ENCODE measurements at regions not wholly inside any gene's neighbourhood (a gene's known extent, or its start where the extent isn't known, plus 50 kb on each side); places are given as distances from the start of the nearest gene placed in this dataset.

DNA sequence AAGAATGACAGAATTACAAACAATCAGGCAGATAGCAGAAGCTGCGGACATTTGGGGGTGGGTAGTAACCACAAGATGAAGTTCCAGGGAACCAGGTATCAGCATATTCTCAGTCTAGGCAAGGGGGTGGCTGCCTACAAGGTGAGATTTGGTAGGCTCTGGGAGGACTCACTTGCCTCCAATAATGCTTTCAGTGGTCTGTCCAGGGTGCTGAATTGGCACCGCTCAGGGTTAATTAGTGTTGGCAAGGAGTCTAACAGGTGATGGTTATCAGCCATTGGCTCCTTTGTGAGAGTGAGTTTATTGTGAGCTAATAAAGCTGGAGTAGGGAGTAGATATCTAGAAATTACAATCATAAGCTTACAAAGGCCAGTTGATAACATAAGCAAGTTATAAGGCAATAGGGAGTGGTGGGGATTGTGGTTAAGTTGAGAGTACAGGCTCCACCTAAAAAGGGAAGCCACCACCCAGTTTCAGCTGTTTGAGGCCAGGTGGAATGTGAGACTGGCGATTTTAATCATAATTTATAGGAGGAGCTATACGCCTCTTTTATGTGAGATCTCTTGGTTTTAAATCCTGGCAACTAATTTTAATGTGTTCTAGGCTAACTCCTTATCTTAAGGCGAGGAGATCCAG is 320.5 kb downstream of the MIAT start:
- TF ChIP-seq CTCF (IDR thresholded peaks at IDR 0.05; ENCODE audit: insufficient read depth, low read length, poor library complexity, severe bottlenecking): no peak
- H3K27me3 ChIP-seq (ENCODE audit: control insufficient read depth, insufficient read depth, low read length): peaks cover 3% of the 10 kb centered on the region
- no peak for DNase-seq (ENCODE audit: low read depth)

DNA sequence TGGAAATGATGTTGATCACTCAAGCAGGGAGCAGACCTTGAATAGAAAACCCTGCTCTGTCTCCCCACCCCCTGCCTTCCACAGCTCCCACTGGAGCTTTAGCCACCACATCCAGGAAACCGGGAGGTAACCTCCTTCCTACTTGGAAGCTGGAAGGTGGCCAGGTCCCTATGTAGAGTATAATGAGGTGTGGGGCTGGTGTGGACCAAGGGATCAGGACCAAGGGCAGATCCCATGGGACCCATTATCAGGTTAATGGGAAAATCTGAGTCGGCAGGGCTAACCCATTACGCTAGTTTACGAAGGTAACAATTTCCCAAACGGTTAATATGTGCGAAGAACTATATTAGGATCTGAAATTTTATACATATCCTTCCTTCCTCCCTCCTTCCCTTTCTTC is 321.9 kb downstream of the MIAT start:
- Histone ChIP-seq H3K36me3 (ENCODE audit: control insufficient read depth, insufficient read depth, low read length) (no peaks in the 10 kb centered on the region), H3K27me3 (ENCODE audit: control insufficient read depth, insufficient read depth, low read length) (peaks cover 3% of the 10 kb centered on the region), H3K4me3 (ENCODE audit: low read depth, low read length) (no peak overlapping the region)
- DNase-seq (ENCODE audit: low read depth): no peak
- no peak for TF ChIP-seq CTCF (IDR thresholded peaks at IDR 0.05; ENCODE audit: insufficient read depth, low read length, poor library complexity, severe bottlenecking)

More for the DNA sequence above, 320.5 kb downstream of the MIAT start:
- H3K36me3 ChIP-seq (ENCODE audit: control insufficient read depth, insufficient read depth, low read length): no peaks in the 10 kb centered on the region
- no peak overlapping the region for H3K4me3 ChIP-seq (ENCODE audit: low read depth, low read length)

DNA sequence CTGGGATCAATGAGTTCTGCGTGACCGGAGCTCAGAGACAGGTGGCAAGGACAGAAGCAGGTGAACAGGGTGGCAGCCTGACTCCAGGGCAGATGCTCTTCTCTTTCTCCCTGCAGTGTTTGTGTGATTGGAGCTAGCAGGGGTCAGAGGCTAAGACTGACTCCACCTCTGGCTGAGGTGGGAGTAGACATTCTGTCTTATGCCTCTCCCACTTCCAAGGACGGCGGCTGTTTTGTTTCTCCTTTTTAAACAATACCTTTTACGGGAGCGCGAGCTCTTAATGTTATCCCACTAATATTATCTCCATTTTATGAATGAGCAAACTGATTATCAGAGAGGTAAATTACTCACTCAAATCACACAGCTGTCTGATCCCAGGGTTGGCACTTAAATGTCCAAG is 323.7 kb downstream of the MIAT start:
- TF ChIP-seq CTCF (IDR thresholded peaks at IDR 0.05; ENCODE audit: insufficient read depth, low read length, poor library complexity, severe bottlenecking): no peak
- Histone ChIP-seq H3K36me3 (ENCODE audit: control insufficient read depth, insufficient read depth, low read length) (no peaks in the 10 kb centered on the region), H3K4me3 (ENCODE audit: low read depth, low read length) (no peak overlapping the region), H3K27me3 (ENCODE audit: control insufficient read depth, insufficient read depth, low read length) (peaks cover 3% of the 10 kb centered on the region)
- no peak for DNase-seq (ENCODE audit: low read depth)

DNA sequence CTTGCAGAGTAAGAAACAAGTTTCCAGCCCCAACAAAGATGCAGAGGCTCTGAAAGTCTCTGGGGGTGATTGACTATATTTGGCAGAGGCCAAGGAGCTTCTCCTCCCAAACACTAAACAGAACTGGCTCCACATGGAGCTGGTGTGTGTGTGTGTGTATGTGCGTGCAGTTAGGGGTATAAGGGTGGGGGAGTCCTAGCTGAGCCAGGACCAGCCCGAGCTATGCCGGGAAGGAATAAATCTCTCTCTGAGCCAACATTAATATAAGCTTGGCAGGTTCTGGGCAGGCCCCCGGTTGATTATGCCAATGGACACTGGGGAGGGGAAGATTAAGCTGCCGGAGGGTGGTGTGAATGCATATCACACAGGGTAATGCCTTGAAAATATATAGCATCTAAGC is 324.2 kb downstream of the MIAT start:
- H3K36me3 ChIP-seq (ENCODE audit: control insufficient read depth, insufficient read depth, low read length): no peaks in the 10 kb centered on the region
- H3K4me3 ChIP-seq (ENCODE audit: low read depth, low read length): no peak overlapping the region
- no peak for TF ChIP-seq CTCF (IDR thresholded peaks at IDR 0.05; ENCODE audit: insufficient read depth, low read length, poor library complexity, severe bottlenecking)
- DNase-seq (ENCODE audit: low read depth): no peak
- H3K27me3 ChIP-seq (ENCODE audit: control insufficient read depth, insufficient read depth, low read length): peaks cover 3% of the 10 kb centered on the region

DNA sequence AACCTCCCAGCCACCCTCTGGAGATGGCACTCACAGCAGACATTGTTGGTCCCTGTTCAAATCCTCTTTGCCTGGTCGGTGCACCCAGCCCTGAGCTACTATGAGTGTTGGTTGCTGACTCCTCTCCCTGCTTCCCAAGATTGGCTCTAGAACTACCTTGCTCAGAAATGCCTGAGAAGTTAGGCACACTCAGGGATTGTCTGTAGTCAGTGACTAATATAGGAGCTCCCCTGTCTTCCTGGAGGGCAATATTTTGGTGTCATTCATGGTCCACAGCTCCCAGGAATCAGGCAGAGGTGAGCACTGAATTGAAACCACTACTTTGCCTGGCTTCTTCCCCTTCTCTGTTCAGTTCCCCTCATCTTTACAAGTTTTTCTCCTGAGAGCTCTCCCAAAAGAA is 325.9 kb downstream of the MIAT start:
- Histone ChIP-seq H3K27me3 (ENCODE audit: control insufficient read depth, insufficient read depth, low read length) (peaks cover 3% of the 10 kb centered on the region), H3K36me3 (ENCODE audit: control insufficient read depth, insufficient read depth, low read length) (no peaks in the 10 kb centered on the region), H3K4me3 (ENCODE audit: low read depth, low read length) (no peak overlapping the region)
- no peak for TF ChIP-seq CTCF (IDR thresholded peaks at IDR 0.05; ENCODE audit: insufficient read depth, low read length, poor library complexity, severe bottlenecking)
- no peak for DNase-seq (ENCODE audit: low read depth)

- peaks cover 3% of the 10 kb centered on the region for H3K27me3 ChIP-seq (ENCODE audit: control insufficient read depth, insufficient read depth, low read length)
- no peak overlapping the region for H3K4me3 ChIP-seq (ENCODE audit: low read depth, low read length)
- H3K36me3 ChIP-seq (ENCODE audit: control insufficient read depth, insufficient read depth, low read length): no peaks in the 10 kb centered on the region
- TF ChIP-seq CTCF (IDR thresholded peaks at IDR 0.05; ENCODE audit: insufficient read depth, low read length, poor library complexity, severe bottlenecking): no peak
- no peak for DNase-seq (ENCODE audit: low read depth)
Measured at GRCh38 chr22:26985206-26985605, 327.8 kb downstream of the MIAT start.

Data from kidney epithelial cell (primary cell).